ENCODE measurements at regions not wholly inside any gene's neighbourhood (a gene's known extent, or its start where the extent isn't known, plus 50 kb on each side); places are given as distances from the start of the nearest gene placed in this dataset.

DNA sequence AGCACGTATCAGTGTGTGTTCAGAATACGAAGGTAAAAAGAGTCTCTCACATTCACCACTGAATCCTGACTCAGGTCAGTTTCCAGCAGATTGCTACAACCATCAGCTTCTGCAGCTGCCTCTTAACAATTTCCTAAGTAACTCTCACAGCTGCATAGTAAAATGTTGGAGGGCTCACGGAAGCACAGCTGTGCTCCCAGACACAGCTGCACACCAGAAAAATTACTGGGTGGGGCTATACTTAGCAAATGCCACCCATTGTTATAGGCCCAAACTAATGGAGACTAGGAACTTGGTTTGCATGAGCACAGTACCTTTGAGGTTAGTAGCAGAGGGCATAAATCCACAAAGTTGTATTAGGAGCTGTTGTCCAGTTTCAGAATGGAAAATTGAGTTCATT lies 153.9 kb upstream of the ERBB4 start:
- in situ Hi-C loops (cut with HindIII; ENCODE audit: low pct_unique_long_range_greater_than_20kb, low sequenced_read_pairs), result no loop called here
- DNase-seq (ENCODE audit: low read depth in 1 of 2, low spot score in 1 of 2), result no peak
- TF ChIP-seq JUND (IDR thresholded peaks at IDR 0.05; ENCODE audit: low read depth), result no peak

GRCh38 chr2:212686285-212686895 lies 147.8 kb upstream of the ERBB4 start:
- in situ Hi-C loops (cut with HindIII; ENCODE audit: low pct_unique_long_range_greater_than_20kb, low sequenced_read_pairs), result no loop called here
- DNase-seq (ENCODE audit: low read depth in 1 of 2, low spot score in 1 of 2), result peak; percentile 1 to 41
- TF ChIP-seq JUND (IDR thresholded peaks at IDR 0.05; ENCODE audit: low read depth), result no peak

- no peak for DNase-seq (ENCODE audit: low read depth in 1 of 2, low spot score in 1 of 2)
- TF ChIP-seq JUND (IDR thresholded peaks at IDR 0.05; ENCODE audit: low read depth), result no peak
- in situ Hi-C loops (cut with HindIII; ENCODE audit: low pct_unique_long_range_greater_than_20kb, low sequenced_read_pairs), result no loop called here
These were observed 144.9 kb upstream of the ERBB4 start for GRCh38 chr2:212683346-212684097.

DNA sequence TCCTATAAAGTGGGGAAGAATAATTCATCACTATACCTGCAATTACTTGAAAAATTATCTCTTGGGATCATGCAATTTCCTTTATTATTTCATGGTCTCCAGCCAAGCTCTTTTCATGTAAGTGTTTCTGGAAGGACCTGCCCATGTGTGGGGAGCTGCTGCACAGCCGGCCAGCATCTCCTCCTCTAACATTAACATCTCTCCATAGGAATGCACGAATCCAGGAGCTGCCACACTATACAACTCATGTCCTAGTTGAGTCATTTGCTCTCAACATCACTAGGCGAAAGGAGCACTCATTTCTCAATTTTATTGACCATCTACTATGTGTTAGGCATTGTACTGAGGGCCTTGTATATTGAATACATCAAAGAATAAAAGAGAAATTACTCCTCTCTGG lies 144.3 kb upstream of the ERBB4 start:
- no peak for DNase-seq (ENCODE audit: low read depth in 1 of 2, low spot score in 1 of 2)
- in situ Hi-C loops (cut with HindIII; ENCODE audit: low pct_unique_long_range_greater_than_20kb, low sequenced_read_pairs), result no loop called here
- TF ChIP-seq JUND (IDR thresholded peaks at IDR 0.05; ENCODE audit: low read depth), result no peak

- no peak for DNase-seq (ENCODE audit: low read depth in 1 of 2, low spot score in 1 of 2)
- in situ Hi-C loops (cut with HindIII; ENCODE audit: low pct_unique_long_range_greater_than_20kb, low sequenced_read_pairs), result no loop called here
- TF ChIP-seq JUND (IDR thresholded peaks at IDR 0.05; ENCODE audit: low read depth), result no peak
These were observed 138.9 kb upstream of the ERBB4 start for GRCh38 chr2:212677466-212677865.

- in situ Hi-C loops (cut with HindIII; ENCODE audit: low pct_unique_long_range_greater_than_20kb, low sequenced_read_pairs), result no loop called here
- DNase-seq (ENCODE audit: low read depth in 1 of 2, low spot score in 1 of 2), result no peak
- TF ChIP-seq JUND (IDR thresholded peaks at IDR 0.05; ENCODE audit: low read depth), result no peak
These were observed 133.6 kb upstream of the ERBB4 start for GRCh38 chr2:212672186-212672585.

DNA sequence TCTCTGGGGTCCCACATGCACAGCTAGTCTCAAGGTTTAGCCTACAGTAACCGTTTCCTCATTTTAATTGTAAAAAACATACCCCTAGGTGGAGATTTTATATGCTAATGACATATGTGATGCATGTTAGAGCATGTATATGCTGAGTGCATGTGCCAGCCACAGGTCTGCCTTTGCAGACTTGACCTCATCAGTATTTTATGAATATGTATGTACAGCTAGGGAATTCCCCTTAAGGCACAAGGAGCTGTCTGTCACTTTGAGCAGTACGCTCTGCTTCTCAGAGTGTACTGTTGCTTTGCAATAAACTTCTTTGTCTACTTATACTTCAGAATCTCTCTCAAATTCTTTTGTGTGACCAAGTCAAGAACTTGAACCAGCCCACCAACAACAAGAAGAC lies 131.2 kb upstream of the ERBB4 start:
- in situ Hi-C loops (cut with HindIII; ENCODE audit: low pct_unique_long_range_greater_than_20kb, low sequenced_read_pairs), result no loop called here
- no peak for TF ChIP-seq JUND (IDR thresholded peaks at IDR 0.05; ENCODE audit: low read depth)
- DNase-seq (ENCODE audit: low read depth in 1 of 2, low spot score in 1 of 2), result no peak

- no peak for TF ChIP-seq JUND (IDR thresholded peaks at IDR 0.05; ENCODE audit: low read depth)
- in situ Hi-C loops (cut with HindIII; ENCODE audit: low pct_unique_long_range_greater_than_20kb, low sequenced_read_pairs), result no loop called here
- DNase-seq (ENCODE audit: low read depth in 1 of 2, low spot score in 1 of 2), result no peak
These were observed 129.2 kb upstream of the ERBB4 start for GRCh38 chr2:212667751-212668316.

DNA sequence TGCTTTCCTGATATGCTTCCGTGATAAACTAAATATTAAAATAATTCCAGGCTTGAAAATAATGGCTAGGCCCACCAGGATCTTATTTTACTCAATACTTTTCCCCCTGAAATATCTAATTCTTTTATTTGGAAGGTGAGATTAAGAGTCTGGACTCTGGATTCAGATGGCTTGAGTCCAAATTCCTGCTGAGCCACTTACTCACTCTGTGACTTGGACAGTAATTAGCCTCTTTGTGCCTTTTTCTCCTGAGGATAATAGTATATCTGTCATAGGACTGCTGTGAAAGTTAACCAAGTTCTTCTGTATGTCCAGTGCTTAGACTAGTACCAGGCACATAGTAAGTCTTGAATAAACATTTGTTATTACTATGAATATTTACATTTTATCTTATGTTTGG lies 127.3 kb upstream of the ERBB4 start:
- no peak for DNase-seq (ENCODE audit: low read depth in 1 of 2, low spot score in 1 of 2)
- in situ Hi-C loops (cut with HindIII; ENCODE audit: low pct_unique_long_range_greater_than_20kb, low sequenced_read_pairs), result no loop called here
- no peak for TF ChIP-seq JUND (IDR thresholded peaks at IDR 0.05; ENCODE audit: low read depth)

GRCh38 chr2:212659441-212659840 lies 120.8 kb upstream of the ERBB4 start:
- DNase-seq (ENCODE audit: low read depth in 1 of 2, low spot score in 1 of 2), result no peak
- TF ChIP-seq JUND (IDR thresholded peaks at IDR 0.05; ENCODE audit: low read depth), result no peak
- in situ Hi-C loops (cut with HindIII; ENCODE audit: low pct_unique_long_range_greater_than_20kb, low sequenced_read_pairs), result no loop called here

- in situ Hi-C loops (cut with HindIII; ENCODE audit: low pct_unique_long_range_greater_than_20kb, low sequenced_read_pairs), result no loop called here
- no peak for TF ChIP-seq JUND (IDR thresholded peaks at IDR 0.05; ENCODE audit: low read depth)
- no peak for DNase-seq (ENCODE audit: low read depth in 1 of 2, low spot score in 1 of 2)
These were observed 111.0 kb upstream of the ERBB4 start for GRCh38 chr2:212649646-212650045.

DNA sequence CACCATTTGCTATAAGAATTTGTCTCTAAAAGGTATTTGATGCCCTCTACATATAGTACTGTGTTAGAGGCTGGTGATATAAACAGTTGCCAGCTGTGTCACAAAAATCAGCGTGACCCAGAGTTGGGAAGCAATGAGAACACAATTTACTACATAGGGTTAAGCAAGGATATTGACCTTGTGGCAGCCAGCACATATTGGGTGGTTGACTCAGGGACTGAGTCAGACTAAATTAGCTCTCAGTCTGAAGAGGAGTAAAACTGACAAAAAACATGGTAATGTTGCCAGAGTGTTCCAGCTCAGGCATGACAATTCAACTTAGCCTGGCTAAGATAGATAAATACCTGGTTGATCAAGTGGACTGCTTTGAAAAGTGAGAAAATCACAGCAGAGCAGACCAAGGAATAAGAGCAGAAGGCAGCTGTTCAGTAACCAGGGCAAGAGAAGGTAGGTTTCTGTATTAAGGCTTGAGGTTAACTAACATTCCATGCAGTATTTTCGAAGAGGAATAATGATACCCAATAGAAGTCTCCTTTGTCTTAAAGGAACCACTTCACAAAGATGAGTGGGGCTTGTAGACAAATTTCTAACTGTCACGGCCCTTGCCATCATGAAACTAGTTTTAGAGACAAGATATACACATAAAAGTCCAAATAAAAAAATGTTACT lies 108.2 kb upstream of the ERBB4 start:
- in situ Hi-C loops (cut with HindIII; ENCODE audit: low pct_unique_long_range_greater_than_20kb, low sequenced_read_pairs), result no loop called here
- no peak for DNase-seq (ENCODE audit: low read depth in 1 of 2, low spot score in 1 of 2)
- no peak for TF ChIP-seq JUND (IDR thresholded peaks at IDR 0.05; ENCODE audit: low read depth)

All from T47D (cell line).